HG02678 (cell line): ENCODE measurements at regions not wholly inside any gene's neighbourhood (a gene's known extent, or its start where the extent isn't known, plus 50 kb on each side); places are given as distances from the start of the nearest gene placed in this dataset.

Source experiments
- ATAC-seq: cut with Tn5 transposase; IDR thresholded peaks from one replicate; pipeline ENCODE4 v1.9.1; 2021; ENCODE audit warnings: mild to moderate bottlenecking, moderate library complexity; ENCODE audit not compliant: unreplicated experiment

DNA sequence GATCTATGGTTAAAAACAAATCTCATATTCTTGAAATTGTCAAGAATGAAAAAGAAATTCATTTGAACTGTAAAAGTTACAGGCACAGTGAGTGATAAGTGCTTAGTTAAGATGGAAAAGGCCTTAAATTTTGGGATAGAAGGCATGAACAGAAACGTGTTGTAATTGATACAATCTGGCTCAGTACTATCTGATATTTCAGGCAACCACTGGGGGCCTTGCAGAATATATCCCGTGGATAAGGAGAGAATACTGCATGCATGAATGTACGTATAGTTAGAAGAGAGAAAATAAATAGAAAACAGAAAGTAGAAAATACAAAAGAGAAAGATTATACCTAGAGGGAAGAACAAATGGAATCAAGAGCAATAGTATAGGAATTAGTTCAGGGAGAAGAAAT lies 741.4 kb upstream of the CCDC54 start:
- ATAC-seq = no peak

- ATAC-seq = no peak
Observed at GRCh38 chr3:106640353-106640752, 736.9 kb upstream of the CCDC54 start.

DNA sequence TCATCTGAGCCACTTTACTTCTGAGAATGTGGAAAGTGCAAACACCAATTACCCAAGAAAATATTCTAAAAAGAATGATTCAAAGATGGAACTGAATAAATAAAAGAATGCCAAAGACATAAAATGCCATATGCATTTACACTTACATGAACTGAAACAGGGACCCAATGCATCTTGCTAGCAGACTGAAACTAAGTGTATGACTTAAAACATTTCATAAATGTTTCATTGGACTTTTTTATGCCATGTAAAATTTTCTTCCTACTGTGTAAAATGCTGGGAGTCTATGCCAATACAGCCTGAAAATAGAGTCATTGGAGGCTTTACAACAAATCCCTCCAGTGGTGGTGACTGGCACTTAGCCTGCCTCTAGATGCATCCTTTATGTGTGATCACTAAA lies 735.1 kb upstream of the CCDC54 start:
- ATAC-seq = no peak

DNA sequence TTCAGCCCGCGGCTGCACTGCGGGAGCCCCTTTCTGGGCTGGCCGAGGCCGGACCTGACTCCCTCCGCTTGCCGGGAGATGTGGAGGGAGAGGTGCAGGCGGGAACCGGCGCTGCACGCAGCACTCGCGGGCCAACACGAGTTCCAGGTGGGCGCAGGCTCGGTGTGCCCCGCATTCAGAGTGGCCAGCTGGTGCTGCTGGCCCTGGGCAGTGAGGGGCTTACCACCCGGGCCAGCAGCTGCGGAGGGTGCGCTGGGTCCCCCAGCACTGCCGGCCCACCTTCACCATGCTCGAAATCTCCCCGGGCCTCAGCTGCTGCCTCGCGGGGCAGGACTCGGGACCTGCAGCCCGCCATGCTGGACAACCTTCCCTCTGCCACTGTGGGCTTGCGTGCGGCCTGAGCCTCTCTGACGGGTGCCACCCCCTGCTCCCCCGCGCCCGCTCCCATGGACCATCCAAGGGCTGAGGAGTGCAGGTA lies 733.5 kb upstream of the CCDC54 start:
- no peak for ATAC-seq

DNA sequence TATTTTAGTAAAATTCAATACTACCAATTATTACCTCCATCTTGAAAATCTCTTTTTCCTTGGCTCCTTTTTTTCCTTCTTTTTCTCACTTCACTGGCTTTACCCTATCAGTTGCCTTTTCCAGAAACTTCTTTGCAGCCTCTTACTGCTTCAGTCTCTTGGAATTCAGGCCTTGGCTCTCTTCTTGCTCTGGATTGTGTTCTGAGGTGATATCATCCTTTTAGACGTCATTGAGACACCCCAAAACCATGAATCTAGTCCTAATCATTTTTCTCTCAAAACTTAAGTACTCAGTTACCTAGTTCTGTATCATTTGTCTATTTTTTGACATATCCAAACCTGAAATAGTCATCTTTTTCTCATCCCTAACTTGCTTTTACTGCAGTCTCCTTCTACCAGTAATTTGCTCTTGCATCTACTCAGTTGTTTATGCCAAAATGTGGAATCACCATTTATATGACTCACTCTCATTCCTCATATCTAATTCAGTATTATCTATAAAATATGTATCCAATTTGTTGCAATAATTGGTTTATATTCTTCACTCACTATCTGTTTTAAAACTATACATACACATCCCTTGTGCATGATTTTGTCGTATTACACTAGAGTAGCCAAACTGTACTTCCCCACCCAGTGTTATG lies 703.2 kb upstream of the CCDC54 start:
- ATAC-seq = no peak

GRCh38 chr3:106675451-106675850 lies 701.8 kb upstream of the CCDC54 start:
- no peak for ATAC-seq

- ATAC-seq = no peak
Observed at GRCh38 chr3:106678657-106679390, 698.4 kb upstream of the CCDC54 start.

- no peak for ATAC-seq
Observed at GRCh38 chr3:106683953-106684620, 693.2 kb upstream of the CCDC54 start.

DNA sequence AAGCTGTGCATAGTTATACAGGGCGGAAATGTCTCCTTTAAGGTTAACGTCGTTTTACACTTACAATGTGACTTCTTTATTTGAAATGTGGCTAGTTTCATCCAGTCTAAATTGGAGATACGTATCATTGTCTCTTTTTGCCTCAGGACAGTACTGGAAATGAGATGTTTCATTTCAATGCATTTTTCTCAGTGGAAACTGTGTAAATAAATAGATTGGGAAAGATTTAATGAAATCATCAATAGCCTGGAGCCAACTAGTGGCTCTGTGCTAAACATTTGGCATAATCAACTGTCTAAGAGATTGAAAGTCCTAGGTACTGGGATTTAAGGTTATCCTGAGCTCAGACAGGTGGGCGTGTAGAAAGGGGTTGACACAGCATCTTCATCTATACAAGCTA lies 691.5 kb upstream of the CCDC54 start:
- no peak for ATAC-seq

DNA sequence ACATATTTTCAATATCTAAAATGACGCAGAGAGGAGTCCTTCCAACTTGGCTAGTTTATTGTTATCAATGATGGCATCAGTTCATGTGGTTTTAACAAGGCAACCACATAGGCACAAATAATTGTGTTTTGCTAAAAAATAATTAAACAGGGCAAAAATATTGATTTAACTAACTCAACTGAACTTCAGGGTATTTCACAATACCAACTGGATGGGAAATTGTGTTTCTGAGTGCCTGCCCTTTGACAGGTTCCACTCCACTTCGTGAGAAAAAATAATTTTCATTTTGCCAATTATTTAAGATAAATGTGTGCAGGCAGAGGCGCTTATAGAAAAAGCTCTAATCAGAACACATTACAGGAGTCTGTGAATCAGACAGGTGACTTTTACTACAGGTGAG lies 689.3 kb upstream of the CCDC54 start:
- no peak for ATAC-seq

GRCh38 chr3:106688464-106688863 lies 688.8 kb upstream of the CCDC54 start:
- no peak for ATAC-seq

GRCh38 chr3:106691476-106691875 lies 685.8 kb upstream of the CCDC54 start:
- no peak for ATAC-seq

DNA sequence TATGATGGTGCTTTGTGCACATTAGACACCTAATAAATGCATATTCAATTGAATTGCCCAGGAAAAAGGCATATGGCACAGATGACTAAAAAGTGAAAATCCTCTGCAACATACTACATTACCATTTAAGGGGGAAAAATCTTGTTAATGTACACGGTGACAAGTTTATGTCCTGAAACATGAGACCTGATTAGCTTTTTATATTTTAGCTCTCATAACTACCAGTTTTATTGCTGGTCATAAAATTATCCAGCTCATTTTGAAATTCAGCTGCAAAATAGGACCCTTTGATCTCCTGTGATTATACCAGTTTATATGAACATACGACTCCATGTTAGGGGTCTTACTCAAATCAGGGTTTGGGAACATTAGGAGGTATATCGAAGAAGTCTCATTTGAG lies 684.6 kb upstream of the CCDC54 start:
- no peak for ATAC-seq

- no peak for ATAC-seq
Observed at GRCh38 chr3:106699122-106699521, 678.1 kb upstream of the CCDC54 start.

DNA sequence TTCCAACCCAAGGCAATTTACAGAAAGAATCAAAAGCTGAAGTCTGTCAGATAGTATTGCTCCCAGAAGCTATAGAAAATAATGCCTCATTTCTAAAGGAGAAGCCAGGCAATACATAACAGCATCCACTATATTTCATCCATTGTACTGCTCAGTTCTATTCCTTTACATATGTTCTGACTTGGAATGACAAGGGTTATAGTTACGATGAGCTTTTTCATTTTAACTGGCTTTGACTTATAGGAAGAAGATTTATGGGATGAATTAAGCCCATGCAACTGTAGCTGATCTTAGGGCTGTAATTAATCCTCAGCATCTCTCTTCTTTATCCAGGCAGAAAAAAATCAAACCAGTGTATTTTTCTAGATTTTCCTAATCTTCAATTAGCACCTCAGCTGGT lies 676.3 kb upstream of the CCDC54 start:
- no peak for ATAC-seq

- no peak for ATAC-seq
Observed at GRCh38 chr3:106703524-106703923, 673.7 kb upstream of the CCDC54 start.

DNA sequence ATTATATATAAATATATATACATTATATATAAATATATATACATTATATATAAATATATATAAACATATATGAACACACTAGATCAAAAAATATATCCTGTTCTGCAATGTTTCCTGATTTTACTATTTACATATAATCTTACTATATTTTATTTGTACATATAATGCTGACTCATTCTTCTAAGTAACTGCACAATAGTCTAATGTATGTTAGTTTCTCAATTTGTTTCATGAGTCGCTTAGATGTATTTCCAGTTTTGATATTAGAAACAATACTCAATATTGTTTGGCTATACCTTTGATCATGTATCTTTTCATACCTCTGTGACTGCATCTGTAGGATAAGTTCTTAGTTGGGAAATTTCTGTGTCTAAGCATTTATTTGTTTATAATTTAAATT lies 669.9 kb upstream of the CCDC54 start:
- no peak for ATAC-seq

DNA sequence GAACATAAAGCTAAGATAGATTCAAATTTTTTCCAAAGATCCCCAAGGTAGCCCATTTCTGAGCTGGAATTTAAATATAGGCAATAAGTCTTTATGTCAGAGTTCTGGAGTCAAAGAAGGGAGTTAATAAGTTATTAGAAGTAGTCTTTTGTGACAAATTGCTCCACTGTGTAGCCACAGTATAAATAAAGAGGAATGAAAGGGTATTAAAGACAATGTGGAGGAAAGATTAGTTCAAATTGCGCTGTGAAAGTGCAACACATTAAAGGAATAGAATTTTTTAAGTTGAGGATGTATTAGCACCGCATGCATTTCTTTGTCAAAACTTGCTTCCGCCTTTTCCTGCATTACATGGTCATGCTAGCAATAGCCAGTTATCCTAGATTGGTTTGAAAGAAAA lies 666.6 kb upstream of the CCDC54 start:
- no peak for ATAC-seq

DNA sequence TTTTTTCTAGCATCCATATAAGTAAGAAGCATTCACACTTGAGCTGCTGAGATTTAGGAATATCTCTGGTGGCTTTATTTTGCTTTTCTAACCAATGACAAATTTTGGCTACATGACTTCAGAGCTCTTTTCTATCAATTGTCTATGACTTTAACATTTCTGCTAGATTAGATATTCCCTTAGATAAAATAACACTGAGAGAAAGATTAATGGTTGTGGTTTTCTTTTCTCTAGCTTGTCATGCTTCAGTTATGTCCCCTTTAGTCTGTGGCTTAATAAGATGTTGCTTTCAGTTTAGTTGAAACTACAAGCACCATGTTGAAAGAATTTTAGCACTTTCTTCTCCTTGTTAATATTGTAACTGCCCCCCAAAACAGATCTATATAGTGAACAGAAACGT lies 665.6 kb upstream of the CCDC54 start:
- no peak for ATAC-seq

GRCh38 chr3:106714400-106714799 lies 662.8 kb upstream of the CCDC54 start:
- no peak for ATAC-seq

DNA sequence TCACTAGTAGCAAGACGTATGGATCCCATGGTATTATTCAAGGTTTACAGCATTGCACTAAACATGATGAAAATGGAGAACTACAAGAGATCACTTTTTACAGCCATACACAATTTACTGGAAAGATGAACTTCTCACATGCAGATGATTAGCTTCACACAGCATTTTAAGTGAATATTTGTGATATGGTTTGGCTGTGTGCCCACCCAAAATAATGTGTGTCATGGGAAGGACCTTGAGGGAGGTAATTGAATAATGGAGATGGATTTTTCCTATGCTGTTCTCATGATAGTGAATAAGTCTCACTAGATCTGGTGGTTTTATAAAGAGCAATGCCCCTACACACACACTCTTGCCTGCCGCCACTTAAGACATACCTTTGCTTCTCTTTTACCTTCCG lies 662.0 kb upstream of the CCDC54 start:
- ATAC-seq = no peak

DNA sequence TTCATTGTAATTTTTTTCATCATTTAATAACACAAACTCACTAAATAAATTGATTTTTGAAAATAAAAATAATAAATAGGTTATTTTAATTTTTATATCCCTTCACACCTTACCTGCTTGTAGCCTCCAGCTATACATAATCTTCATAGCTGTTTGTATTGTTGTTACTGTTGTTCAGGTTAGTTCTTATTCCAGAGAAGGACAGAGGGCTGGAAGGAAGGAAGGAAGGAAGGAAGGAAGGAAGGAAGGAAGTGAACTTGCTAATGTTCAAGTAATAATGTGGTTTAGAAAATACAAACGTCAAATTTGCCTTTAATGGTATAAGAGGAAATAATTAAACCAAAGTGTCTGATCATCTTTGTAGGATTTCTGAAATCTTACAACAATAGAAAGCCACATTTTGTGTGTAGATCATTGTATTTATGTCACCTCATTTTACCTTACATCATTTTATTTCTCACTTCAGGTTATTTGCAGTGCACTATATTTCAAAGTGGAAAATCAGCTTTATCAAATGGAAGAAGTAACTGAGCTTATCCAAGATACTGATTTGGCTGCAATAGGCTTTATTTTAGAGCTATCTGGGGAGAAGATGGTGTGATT lies 660.0 kb upstream of the CCDC54 start:
- ATAC-seq = no peak
